DND-41 (cell line): ENCODE measurements at regions not wholly inside any gene's neighbourhood (a gene's known extent, or its start where the extent isn't known, plus 50 kb on each side); places are given as distances from the start of the nearest gene placed in this dataset.

Experiments
- ATAC-seq: fragments of 200-7000 bp; cut with Tn5 transposase; 3 replicates; pipeline ENCODE4 v1.9.1; 2021; ENCODE audit warnings: low read depth; ENCODE audit not compliant: insufficient read depth
- DNase-seq: peaks from one replicate; pipeline ENCODE4 v3.0.0-alpha.2; 2020
- H2AFZ ChIP-seq: 2 replicates; pipeline ENCODE4 v1.6.0; 2012; ENCODE audit warnings: low read depth, low read length
- H3K27ac ChIP-seq: 2 replicates; pipeline ENCODE4 v1.5.1; 2012; ENCODE audit warnings: low read length, inconsistent platforms
- H3K27me3 ChIP-seq: fragments of 200-600 bp; sonication (generic); 2 replicates; pipeline ENCODE4 v1.6.0; 2012; ENCODE audit warnings: low read length, mild to moderate bottlenecking, inconsistent platforms; ENCODE audit not compliant: insufficient read depth, poor library complexity
- H3K36me3 ChIP-seq: 2 replicates; pipeline ENCODE4 v1.5.1; 2012; ENCODE audit warnings: low read length, inconsistent platforms; ENCODE audit not compliant: insufficient read depth
- H3K4me1 ChIP-seq: 2 replicates; pipeline ENCODE4 v1.5.1; 2012; ENCODE audit warnings: mild to moderate bottlenecking, low read length; ENCODE audit not compliant: insufficient read depth
- H3K4me2 ChIP-seq: 2 replicates; pipeline ENCODE4 v1.6.0; 2012; ENCODE audit warnings: mild to moderate bottlenecking, moderate library complexity, low read length, inconsistent platforms; ENCODE audit not compliant: insufficient read depth
- H3K4me3 ChIP-seq, 2 experiments: fragments of 200-600 bp in 1 of 2; shearing (Covaris generic) in 1 of 2; 2 replicates each; pipeline ENCODE4 v1.5.1; 2012 to 2016; ENCODE audit warnings: inconsistent platforms in 2 of 2, low read length in 2 of 2, mild to moderate bottlenecking in 2 of 2, low read depth in 1 of 2, moderate library complexity in 1 of 2
- H3K79me2 ChIP-seq: 2 replicates; pipeline ENCODE4 v1.6.0; 2012; ENCODE audit warnings: low read length, inconsistent platforms; ENCODE audit not compliant: insufficient read depth
- H3K9ac ChIP-seq: 2 replicates; pipeline ENCODE4 v1.6.0; 2012; ENCODE audit warnings: low read depth, mild to moderate bottlenecking, inconsistent platforms, low read length, moderate library complexity
- H3K9me3 ChIP-seq: 2 replicates; pipeline ENCODE4 v1.5.1; 2012; ENCODE audit warnings: low read length, moderate library complexity, mild to moderate bottlenecking, inconsistent platforms; ENCODE audit not compliant: insufficient read depth, severe bottlenecking
- H4K20me1 ChIP-seq: 2 replicates; pipeline ENCODE4 v1.6.0; 2012; ENCODE audit warnings: low read length; ENCODE audit not compliant: insufficient read depth
- CTCF ChIP-seq: IDR thresholded peaks from 2 replicates; pipeline ENCODE4 v1.5.1; 2012; ENCODE audit warnings: borderline replicate concordance, low read length, moderate library complexity, mild to moderate bottlenecking; ENCODE audit not compliant: poor library complexity, severe bottlenecking; ENCODE audit errors: extremely low read depth
- EZH2 ChIP-seq: IDR thresholded peaks from 3 replicates; pipeline ENCODE4 v1.6.1; 2012; ENCODE audit warnings: borderline replicate concordance, low read depth, mild to moderate bottlenecking, moderate library complexity, low read length, inconsistent platforms; ENCODE audit not compliant: severe bottlenecking

GRCh38 chr5:117082977-117083376 lies 508.4 kb upstream of the SEMA6A start:
- no peak overlapping the region for H3K4me2 ChIP-seq
- no peak for DNase-seq
- no peak for ATAC-seq
- no peaks in the 10 kb centered on the region for H3K9me3 ChIP-seq
- no peaks in the 10 kb centered on the region for H3K79me2 ChIP-seq
- H3K4me1 ChIP-seq, result no peaks in the 10 kb centered on the region
- no peak overlapping the region for H3K27ac ChIP-seq
- TF ChIP-seq EZH2, result no peak
- TF ChIP-seq CTCF, result no peak
- H3K4me3 ChIP-seq, result no peak overlapping the region
- H3K27me3 ChIP-seq, result no peaks in the 10 kb centered on the region
- H3K9ac ChIP-seq, result no peak overlapping the region
- no peak overlapping the region for H2AFZ ChIP-seq
- no peaks in the 10 kb centered on the region for H4K20me1 ChIP-seq
- no peaks in the 10 kb centered on the region for H3K36me3 ChIP-seq

- Histone ChIP-seq H3K27me3 (no peaks in the 10 kb centered on the region), H3K79me2 (no peaks in the 10 kb centered on the region), H2AFZ (no peak overlapping the region), H3K36me3 (no peaks in the 10 kb centered on the region), H3K27ac (no peak overlapping the region), H3K9me3 (no peaks in the 10 kb centered on the region), H3K4me3 (no peak overlapping the region), H3K9ac (no peak overlapping the region), H4K20me1 (no peaks in the 10 kb centered on the region), H3K4me1 (no peaks in the 10 kb centered on the region), H3K4me2 (no peak overlapping the region)
- TF ChIP-seq CTCF (peak; percentile 27), EZH2 (no peak)
- ATAC-seq (no peak), DNase-seq (no peak)
Measured at GRCh38 chr5:117077142-117077541, 502.5 kb upstream of the SEMA6A start.

- Histone ChIP-seq H3K9ac (no peak overlapping the region), H3K4me2 (no peak overlapping the region), H3K79me2 (no peaks in the 10 kb centered on the region), H3K36me3 (no peaks in the 10 kb centered on the region), H3K27me3 (no peaks in the 10 kb centered on the region), H3K4me3 (no peak overlapping the region), H2AFZ (no peak overlapping the region), H4K20me1 (no peaks in the 10 kb centered on the region), H3K9me3 (no peaks in the 10 kb centered on the region), H3K27ac (no peak overlapping the region), H3K4me1 (no peaks in the 10 kb centered on the region)
- no peak for ATAC-seq
- DNase-seq, result no peak
- TF ChIP-seq CTCF (no peak), EZH2 (no peak)
Measured at GRCh38 chr5:117072439-117072838, 497.8 kb upstream of the SEMA6A start.

- no peak for ATAC-seq
- TF ChIP-seq EZH2 (no peak), CTCF (no peak)
Measured at GRCh38 chr5:117065800-117066199, 491.2 kb upstream of the SEMA6A start.

More at GRCh38 chr5:117065800-117066199, 491.2 kb upstream of the SEMA6A start:
- Histone ChIP-seq H3K9me3 (no peaks in the 10 kb centered on the region), H3K36me3 (no peaks in the 10 kb centered on the region), H3K4me2 (no peak overlapping the region), H3K79me2 (no peaks in the 10 kb centered on the region), H3K4me1 (no peaks in the 10 kb centered on the region), H2AFZ (no peak overlapping the region), H3K4me3 (no peak overlapping the region), H3K9ac (no peak overlapping the region), H3K27ac (no peak overlapping the region), H3K27me3 (no peaks in the 10 kb centered on the region), H4K20me1 (no peaks in the 10 kb centered on the region)
- DNase-seq, result no peak
